GM21737 (cell line): ENCODE measurements at regions not wholly inside any gene's neighbourhood (a gene's known extent, or its start where the extent isn't known, plus 50 kb on each side); places are given as distances from the start of the nearest gene placed in this dataset.
"Not testable (repeated sequence)": the region's sequence is repeated elsewhere in the genome, so short reads cannot be mapped to it uniquely, and the experiment has no call there.

Experiments used
- ATAC-seq: cut with Tn5 transposase; IDR thresholded peaks from one replicate; pipeline ENCODE4 v1.9.1; 2021; ENCODE audit warnings: mild to moderate bottlenecking, moderate library complexity; ENCODE audit not compliant: unreplicated experiment

DNA sequence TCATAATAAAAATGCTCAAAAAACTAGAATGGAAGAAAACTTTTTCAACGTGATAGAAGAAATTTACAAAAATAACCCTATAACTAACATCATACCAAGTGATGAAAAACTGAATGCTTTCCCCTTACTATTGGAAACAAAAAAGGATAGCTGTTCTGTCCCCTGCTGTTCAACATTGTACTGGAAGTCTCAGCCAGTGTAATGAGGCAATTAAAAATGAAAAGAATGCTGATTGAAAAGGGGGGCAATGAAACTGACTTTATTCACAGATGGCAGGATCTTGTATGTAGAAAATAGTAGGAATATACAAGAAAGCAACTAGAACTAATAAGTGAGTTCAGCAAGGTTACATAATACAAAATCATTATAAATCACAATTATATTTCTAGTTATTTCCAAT, 337.9 kb upstream of the KITLG start:
- no peak for ATAC-seq

GRCh38 chr12:88914967-88915366, 334.7 kb upstream of the KITLG start:
- ATAC-seq, result no peak

DNA sequence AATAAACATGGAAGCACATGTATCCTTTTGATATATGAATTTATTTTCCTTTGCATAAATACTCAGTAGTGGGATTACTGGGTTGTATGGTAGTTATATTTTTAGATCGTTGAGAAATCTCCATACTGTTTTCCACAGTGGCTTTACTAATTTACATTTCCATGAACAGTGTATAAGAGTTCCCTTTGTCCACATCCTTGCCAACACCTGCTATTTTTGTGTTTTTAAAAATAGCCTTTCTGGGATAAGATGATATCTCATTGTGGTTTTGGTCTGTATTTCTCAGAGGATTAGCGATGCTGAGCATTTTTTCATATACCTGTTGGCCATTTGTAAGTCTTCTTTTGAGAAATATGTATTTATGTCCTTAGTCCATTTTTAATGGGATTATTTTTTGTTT, 329.2 kb upstream of the KITLG start:
- ATAC-seq, result no peak

- no peak for ATAC-seq
These were observed 328.1 kb upstream of the KITLG start for GRCh38 chr12:88908345-88908744.

DNA sequence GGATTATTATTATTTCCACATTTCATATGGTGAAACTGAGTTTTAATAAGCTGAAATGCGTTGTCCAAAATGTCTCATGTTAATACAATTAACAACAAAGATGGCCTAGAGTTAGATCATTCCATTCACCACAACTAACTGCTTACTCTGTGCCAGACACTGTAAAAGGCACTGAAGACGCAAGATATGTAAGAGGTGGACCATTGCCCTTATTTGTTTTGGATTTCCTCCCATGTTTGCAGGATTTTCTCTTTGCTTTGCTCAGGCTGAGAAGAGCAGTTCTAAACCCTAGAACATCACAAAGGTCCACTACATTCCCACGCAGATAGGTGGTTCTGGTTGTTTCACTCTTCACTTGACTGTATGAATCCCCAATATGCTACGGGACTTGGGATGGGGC, 324.4 kb upstream of the KITLG start:
- ATAC-seq, result no peak

- ATAC-seq, result no peak
These were observed 323.1 kb upstream of the KITLG start for GRCh38 chr12:88903333-88903732.

DNA sequence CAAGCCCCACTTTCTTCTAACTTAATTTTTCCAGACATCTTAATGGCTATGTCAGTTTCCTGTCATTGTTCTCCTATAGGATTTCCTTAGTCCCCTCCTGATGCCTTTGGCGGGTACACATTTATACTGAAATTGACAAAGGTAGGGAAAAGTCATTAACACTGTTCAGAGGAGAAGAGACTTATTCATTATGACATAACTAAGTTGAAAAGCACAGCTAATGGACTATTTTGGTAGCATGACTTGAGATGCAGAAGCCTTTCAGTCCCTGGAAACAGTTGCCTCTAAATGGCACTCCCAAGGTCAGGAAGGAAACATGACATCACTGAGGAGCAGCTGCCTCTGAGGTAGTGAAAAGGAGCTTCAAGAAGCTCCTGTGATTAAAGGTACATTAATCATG, 317.5 kb upstream of the KITLG start:
- no peak for ATAC-seq

- no peak for ATAC-seq
These were observed 316.7 kb upstream of the KITLG start for GRCh38 chr12:88896958-88897357.

DNA sequence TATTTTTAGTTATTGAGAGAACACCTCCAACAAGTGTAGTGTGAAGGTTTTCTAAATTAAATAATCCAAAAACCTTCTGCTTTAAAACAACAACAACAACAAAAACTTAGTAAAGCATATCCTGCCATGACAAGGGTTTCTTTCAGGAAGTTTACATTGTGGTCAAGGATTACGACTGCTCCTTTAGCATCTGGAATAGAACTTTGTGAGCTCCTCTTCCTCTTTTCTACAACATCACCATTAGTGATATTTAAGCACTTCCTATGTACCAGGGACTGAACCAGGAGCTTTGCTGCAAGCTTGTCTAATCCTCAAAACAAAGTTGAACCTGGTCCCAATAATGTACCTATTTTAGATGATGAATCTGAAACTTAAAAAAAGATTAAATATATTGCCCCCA, 315.4 kb upstream of the KITLG start:
- no peak for ATAC-seq

- no peak for ATAC-seq
These were observed 313.5 kb upstream of the KITLG start for GRCh38 chr12:88893801-88894200.

DNA sequence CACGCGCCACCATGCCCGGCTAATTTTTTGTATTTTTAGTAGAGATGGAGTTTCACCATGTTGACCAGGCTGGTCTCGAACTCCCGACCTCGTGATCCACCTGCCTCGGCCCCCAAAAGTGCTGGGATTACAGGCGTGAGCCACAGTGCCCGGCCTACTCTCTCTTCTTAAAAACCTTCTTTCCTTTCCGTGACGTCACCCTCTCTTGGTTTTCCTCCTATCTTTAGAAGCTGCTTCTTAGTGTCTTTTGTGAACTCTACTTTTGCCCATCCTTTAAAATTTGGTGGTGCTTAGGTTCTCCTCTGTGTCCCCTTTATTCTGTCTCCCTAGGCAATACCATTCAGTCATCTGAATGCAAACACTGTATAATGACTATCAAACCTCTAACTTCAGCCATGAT, 311.2 kb upstream of the KITLG start:
- not testable (repeated sequence) for ATAC-seq

GRCh38 chr12:88889326-88890110, 309.2 kb upstream of the KITLG start:
- ATAC-seq, result no peak

GRCh38 chr12:88884600-88884999, 304.3 kb upstream of the KITLG start:
- no peak for ATAC-seq

DNA sequence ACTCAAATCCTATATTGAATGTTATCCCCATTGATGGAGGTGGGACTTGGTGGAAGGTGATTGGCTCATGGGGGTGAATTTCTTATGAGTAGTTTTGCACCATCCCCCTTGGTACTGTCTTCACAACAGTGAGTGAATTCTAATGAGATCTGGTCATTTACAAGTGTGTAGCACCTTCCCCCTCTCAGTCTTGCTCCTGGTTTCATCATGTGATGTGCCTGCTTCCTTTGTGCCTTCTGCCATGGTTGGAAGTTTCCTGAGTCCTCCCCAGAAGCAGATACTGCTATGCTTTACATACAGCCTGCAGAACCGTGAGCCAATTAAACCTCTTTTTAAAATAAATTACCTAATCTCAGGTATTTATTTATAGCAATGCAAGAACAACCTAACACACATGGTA, 302.4 kb upstream of the KITLG start:
- no peak for ATAC-seq

DNA sequence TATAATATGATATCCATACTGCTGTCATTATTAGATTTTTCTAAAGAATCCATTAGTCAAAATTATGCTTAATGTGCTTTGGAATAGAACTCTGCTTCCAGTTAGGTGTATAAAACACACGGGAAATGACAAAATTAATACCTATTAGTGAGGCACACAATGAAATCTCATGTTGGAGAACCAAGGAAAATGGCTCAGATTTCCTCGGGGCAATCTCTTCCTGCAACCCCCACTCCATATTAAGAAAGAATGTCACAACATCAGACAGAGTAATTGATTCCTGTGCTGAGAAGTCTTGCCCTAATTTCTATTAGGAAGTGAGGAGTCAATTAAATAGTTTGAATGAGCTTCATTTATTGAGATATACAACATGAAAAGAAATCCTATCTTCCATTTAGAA, 299.8 kb upstream of the KITLG start:
- no peak for ATAC-seq

DNA sequence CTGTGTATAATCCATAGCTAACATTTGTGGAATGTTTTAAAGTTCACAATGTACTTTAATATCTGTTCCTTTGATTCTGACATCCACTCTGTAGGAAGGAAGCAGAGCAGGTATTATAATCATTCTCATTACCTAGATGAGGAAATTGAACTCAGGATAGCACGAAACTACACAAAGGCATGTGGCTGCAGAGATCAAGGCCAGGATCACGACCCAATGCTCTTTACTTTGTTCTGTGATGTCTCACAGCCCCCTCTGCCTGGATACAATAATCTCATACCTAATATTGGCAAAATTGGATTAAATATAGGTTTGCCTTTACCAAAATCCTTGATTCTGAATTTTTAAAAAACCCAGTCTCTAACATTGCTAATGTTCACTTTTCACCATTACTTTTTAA, 298.0 kb upstream of the KITLG start:
- ATAC-seq, result no peak

GRCh38 chr12:88876857-88877256, 296.6 kb upstream of the KITLG start:
- ATAC-seq, result no peak

DNA sequence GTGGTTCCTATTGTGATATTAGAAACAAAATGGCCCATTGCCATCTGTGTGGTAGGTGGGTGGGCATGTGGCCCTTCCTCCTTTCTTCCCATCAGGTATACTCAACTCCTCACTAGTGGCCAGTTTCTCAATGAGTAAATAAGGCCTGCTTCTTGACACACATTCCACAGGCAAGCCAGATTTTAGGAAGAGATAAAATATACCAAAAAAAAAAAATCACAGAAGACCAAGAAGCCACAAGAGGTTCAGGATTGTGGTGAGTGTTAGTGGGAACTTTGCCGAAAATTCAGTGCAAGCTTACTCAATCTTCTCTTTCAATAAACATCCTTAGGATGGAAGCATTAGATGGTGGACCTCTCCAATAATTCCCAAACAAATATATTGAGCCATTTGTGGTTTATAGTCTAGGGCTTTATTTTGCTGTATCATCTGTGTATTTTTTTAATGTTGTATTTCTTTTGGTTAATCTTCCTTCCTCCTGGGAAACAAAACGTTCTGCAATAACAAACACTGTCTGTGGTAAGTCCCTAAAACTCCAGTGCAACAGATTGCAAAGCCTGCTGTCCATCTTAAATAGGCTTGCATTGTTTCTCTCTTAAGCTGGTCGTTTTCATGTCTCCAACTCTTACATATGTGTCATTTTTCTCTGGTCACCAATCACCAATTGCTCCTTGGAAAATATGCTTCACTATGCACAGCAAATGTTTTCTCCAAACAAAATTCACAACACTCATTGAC, 289.9 kb upstream of the KITLG start:
- ATAC-seq, result no peak

DNA sequence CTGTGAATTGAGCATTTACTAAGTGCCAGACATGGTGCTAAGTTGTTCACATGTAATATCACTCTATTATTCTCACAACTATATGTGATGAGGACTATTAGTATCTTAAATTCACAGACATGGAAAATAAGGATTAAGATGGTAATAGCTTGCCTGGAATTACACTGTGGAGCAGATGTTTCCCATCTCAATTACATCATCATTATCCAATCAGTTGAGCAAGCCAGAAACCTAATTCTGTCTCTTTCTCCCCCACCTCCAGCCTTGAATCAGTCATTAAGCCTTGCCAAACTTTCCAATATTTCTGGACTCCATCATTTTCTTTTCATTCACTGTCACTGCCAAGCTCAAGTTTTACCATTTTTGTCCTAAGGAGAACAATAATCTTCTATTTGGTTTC, 287.8 kb upstream of the KITLG start:
- no peak for ATAC-seq

GRCh38 chr12:88867510-88867909, 287.2 kb upstream of the KITLG start:
- ATAC-seq, result no peak

GRCh38 chr12:88866881-88867280, 286.6 kb upstream of the KITLG start:
- no peak for ATAC-seq

- ATAC-seq, result no peak
These were observed 285.3 kb upstream of the KITLG start for GRCh38 chr12:88865537-88865936.

DNA sequence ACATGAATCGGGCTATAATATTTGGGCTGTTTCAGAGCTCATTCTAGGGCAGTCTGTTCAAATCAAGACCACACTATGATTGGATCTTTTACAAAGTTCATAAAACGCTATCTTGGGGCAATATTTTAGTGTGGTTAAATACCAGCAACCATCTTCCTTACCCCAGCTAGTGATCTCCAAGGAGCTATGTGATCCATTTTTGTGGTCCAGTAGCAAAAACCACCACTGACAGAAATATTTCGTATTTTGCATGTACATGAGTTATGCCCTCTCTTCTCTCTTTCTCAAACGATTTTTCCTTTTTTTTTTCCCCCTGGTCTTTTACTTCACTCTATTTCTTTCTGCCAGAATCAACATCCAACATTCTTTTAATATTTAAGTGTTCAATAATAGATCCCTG, 280.6 kb upstream of the KITLG start:
- ATAC-seq, result no peak
